HepG2 (cell line): ENCODE measurements at regions not wholly inside any gene's neighbourhood (a gene's known extent, or its start where the extent isn't known, plus 50 kb on each side); places are given as distances from the start of the nearest gene placed in this dataset.

Experiments
- ATAC-seq: fragments of 200-7000 bp; cut with Tn5 transposase; 3 replicates; pipeline ENCODE4 v1.9.1; 2020; ENCODE audit warnings: mild to moderate bottlenecking, moderate library complexity
- BruUV-seq: library from RNA; stranded (reverse); fragments of 400-500 nt; replicated peaks from 2 replicates; lab custom pipeline; 2021; lab: Mats Ljungman, UMichigan
- CTCF ChIA-PET: fragments of 300-600 bp; formaldehyde crosslinking; extraction: SDS; loops from one replicate; lab custom pipeline; 2021; ENCODE audit warnings: low total read pairs, inconsistent platforms, low intra/inter-chr PET ratio; lab: Yijun Ruan, JAX
- POLR2A ChIA-PET: fragments of 350-600 bp; sonication (Branson Sonifier 250); formaldehyde crosslinking; loops from one replicate; lab custom pipeline; 2020; ENCODE audit warnings: antibody characterized with exemption, inconsistent platforms; lab: Yijun Ruan, JAX
- DNase-seq: peaks from one replicate; pipeline ENCODE4 v3.0.0-alpha.2; 2015; ENCODE audit warnings: low spot score
- FAIRE-seq: peaks from 3 replicates; lab custom pipeline; 2011; peaks lifted over from hg19 to GRCh38; lab: Jason Lieb, UNC
- H2AFZ ChIP-seq: one replicate; pipeline ENCODE4 v1.6.1; 2011; ENCODE audit warnings: low read length, inconsistent platforms
- H3K27ac ChIP-seq: fragments of 300-600 bp; 3 replicates; pipeline ENCODE4 v1.8.0; 2011; ENCODE audit warnings: mixed run types, mild to moderate bottlenecking, mixed read lengths, low read length, inconsistent platforms; ENCODE audit not compliant: insufficient read depth; ENCODE audit errors: extremely low read length
- H3K27me3 ChIP-seq, 2 experiments: fragments of 200-600 bp in 1 of 2; 2 replicates in 1 of 2; 3 replicates in 1 of 2; pipeline versions ENCODE4 v1.6.0 to v1.8.0; 2011; ENCODE audit warnings: low read length in 2 of 2, mild to moderate bottlenecking in 2 of 2, moderate library complexity in 2 of 2, inconsistent platforms in 1 of 2; ENCODE audit not compliant: insufficient read depth in 2 of 2, control insufficient read depth in 1 of 2
- H3K36me3 ChIP-seq, 2 experiments: fragments of 200-600 bp in 1 of 2; replicated peaks in 1 of 2; 2 replicates in 1 of 2; 3 replicates in 1 of 2; pipeline versions ENCODE4 v1.5.1 to v1.8.0; 2011; ENCODE audit warnings: low read length in 2 of 2, inconsistent platforms in 1 of 2; ENCODE audit not compliant: insufficient read depth in 2 of 2, control insufficient read depth in 1 of 2
- H3K4me1 ChIP-seq: 2 replicates; pipeline ENCODE4 v1.5.1; 2012; ENCODE audit warnings: low read length, inconsistent platforms; ENCODE audit not compliant: insufficient read depth
- H3K4me2 ChIP-seq: 2 replicates; pipeline ENCODE4 v1.6.0; 2011; ENCODE audit warnings: low read depth, low read length, inconsistent platforms
- H3K4me3 ChIP-seq, 3 experiments: fragments of 200-600 bp in 1 of 3; sonication (generic), shearing (Covaris generic) in 1 of 3; replicated peaks in 1 of 3; 2 replicates each; pipeline ENCODE4 v1.5.1; 2011 to 2016; ENCODE audit warnings: low read length in 3 of 3, inconsistent platforms in 2 of 3, low read depth in 2 of 3, mild to moderate bottlenecking in 2 of 3, control low read depth in 1 of 3, mixed read lengths in 1 of 3; ENCODE audit not compliant: insufficient read depth in 1 of 3
- H3K79me2 ChIP-seq: one replicate; pipeline ENCODE4 v1.6.1; 2011; ENCODE audit warnings: low read length, inconsistent platforms; ENCODE audit not compliant: insufficient read depth
- H3K9ac ChIP-seq: 2 replicates; pipeline ENCODE4 v1.6.0; 2011; ENCODE audit warnings: mild to moderate bottlenecking, low read depth, low read length, inconsistent platforms; ENCODE audit not compliant: insufficient read depth
- H3K9me3 ChIP-seq: 2 replicates; pipeline ENCODE4 v1.5.1; 2012; ENCODE audit warnings: mild to moderate bottlenecking, low read length
- H4K20me1 ChIP-seq: 2 replicates; pipeline ENCODE4 v1.6.0; 2011; ENCODE audit warnings: inconsistent platforms, mild to moderate bottlenecking, low read length, moderate library complexity; ENCODE audit not compliant: insufficient read depth
- BHLHE40 ChIP-seq: IDR thresholded peaks from 2 replicates; pipeline ENCODE4 v1.6.1; 2011; ENCODE audit warnings: low read length, improper control_type of control experiment
- CBX1 ChIP-seq: IDR thresholded peaks from one replicate; pipeline ENCODE4 v1.6.1; 2016; ENCODE audit warnings: antibody characterized with exemption, low read depth
- EHMT2 ChIP-seq: fragments of 200-600 bp; sonication (generic); IDR thresholded peaks from 2 replicates; pipeline ENCODE4 v1.7.0; 2017; ENCODE audit warnings: antibody characterized with exemption, low read depth, low read length, borderline replicate concordance
- HMGXB3 ChIP-seq: sonication (generic); formaldehyde crosslinking; IDR thresholded peaks from 2 replicates; pipeline ENCODE4 v1.4.0; 2020; ENCODE audit warnings: missing genetic modification reagents, borderline replicate concordance
- KDM4B ChIP-seq: sonication (generic); formaldehyde crosslinking; IDR thresholded peaks from 2 replicates; pipeline ENCODE4 v1.4.0; 2020; ENCODE audit warnings: missing genetic modification reagents
- PHF5A ChIP-seq: IDR thresholded peaks from one replicate; pipeline ENCODE4 v1.6.1; 2018; ENCODE audit warnings: low read depth, missing genetic modification reagents; ENCODE audit not compliant: unreplicated experiment
- RFX3 ChIP-seq: IDR thresholded peaks from 2 replicates; pipeline ENCODE4 v1.6.1; 2016; ENCODE audit warnings: missing biosample characterization, missing genetic modification reagents
- ZBTB2 ChIP-seq: sonication (generic); formaldehyde crosslinking; IDR thresholded peaks from 2 replicates; pipeline ENCODE4 v1.8.0; 2022; ENCODE audit warnings: low read depth, missing genetic modification reagents
- ZIK1 ChIP-seq: sonication (generic); formaldehyde crosslinking; IDR thresholded peaks from 2 replicates; pipeline ENCODE4 v1.5.0; 2020; ENCODE audit warnings: mild to moderate bottlenecking, low read depth, missing genetic modification reagents, borderline replicate concordance
- ZNF75D ChIP-seq: sonication (generic); formaldehyde crosslinking; IDR thresholded peaks from 2 replicates; pipeline ENCODE4 v1.8.1; 2023; ENCODE audit warnings: missing genetic modification reagents, mild to moderate bottlenecking, borderline replicate concordance
- ZNF816 ChIP-seq: sonication (generic); formaldehyde crosslinking; IDR thresholded peaks from 2 replicates; pipeline ENCODE4 v1.8.0; 2022; ENCODE audit warnings: missing genetic modification reagents, mild to moderate bottlenecking, borderline replicate concordance
- WGBS: methylation state at CpG from one replicate; pipeline ENCODE4 v1.1.6; 2017; ENCODE audit warnings: low lambda C conversion rate; 5-methylcytosine and 5-hydroxymethylcytosine counted together
- in situ Hi-C: cut with HindIII; loops from 2 replicates; pipeline ENCODE4 v1.10.0; 2017; ENCODE audit warnings: low pct_unique_long_range_greater_than_20kb; ENCODE audit not compliant: extremely low pct_ligation_motif_present
- intact Hi-C: fragments of 100-400 bp; cut with micrococcal nuclease; formaldehyde crosslinking; loops from one replicate; pipeline ENCODE4 v1.10.0; 2022; ENCODE audit not compliant: unreplicated experiment
- TF ChIP-seq, protein P1 (sequence below): sonication (generic); formaldehyde crosslinking; IDR thresholded peaks from 2 replicates; pipeline ENCODE4 v1.5.1; 2020; ENCODE audit warnings: missing genetic modification reagents, mild to moderate bottlenecking, borderline replicate concordance
- TF ChIP-seq, protein P2 (sequence below): sonication (generic); formaldehyde crosslinking; conservative IDR thresholded peaks from 2 replicates; pipeline ENCODE4 v1.5.0; 2020; ENCODE audit warnings: missing genetic modification reagents

- no peak overlapping the region for H3K4me3 ChIP-seq
- no peak for ATAC-seq
- peaks cover 13% of the 10 kb centered on the region for H3K9me3 ChIP-seq
- H3K4me1 ChIP-seq: no peaks in the 10 kb centered on the region
- H3K27ac ChIP-seq: no peak overlapping the region
- no peak for DNase-seq
- in situ Hi-C loops: no loop called here
- H3K4me2 ChIP-seq: no peak overlapping the region
- H3K36me3 ChIP-seq: no peaks in the 10 kb centered on the region
- intact Hi-C loops: no loop called here
- no peak overlapping the region for H3K9ac ChIP-seq
- no peak overlapping the region for H2AFZ ChIP-seq
- POLR2A ChIA-PET: no interaction called here
- H3K27me3 ChIP-seq: no peaks in the 10 kb centered on the region
- no peak for FAIRE-seq
- no peaks in the 10 kb centered on the region for H4K20me1 ChIP-seq
- 15% methylated on average over 7 of the region's 9 CpGs for WGBS
- no TSS peak for BruUV-seq
- no peak for TF ChIP-seq ZBTB2
- TF ChIP-seq ZNF75D: no peak
- TF ChIP-seq RFX3: no peak
- TF ChIP-seq CBX1: no peak
- no peak for TF ChIP-seq ZNF816
- TF ChIP-seq, protein P1, sequence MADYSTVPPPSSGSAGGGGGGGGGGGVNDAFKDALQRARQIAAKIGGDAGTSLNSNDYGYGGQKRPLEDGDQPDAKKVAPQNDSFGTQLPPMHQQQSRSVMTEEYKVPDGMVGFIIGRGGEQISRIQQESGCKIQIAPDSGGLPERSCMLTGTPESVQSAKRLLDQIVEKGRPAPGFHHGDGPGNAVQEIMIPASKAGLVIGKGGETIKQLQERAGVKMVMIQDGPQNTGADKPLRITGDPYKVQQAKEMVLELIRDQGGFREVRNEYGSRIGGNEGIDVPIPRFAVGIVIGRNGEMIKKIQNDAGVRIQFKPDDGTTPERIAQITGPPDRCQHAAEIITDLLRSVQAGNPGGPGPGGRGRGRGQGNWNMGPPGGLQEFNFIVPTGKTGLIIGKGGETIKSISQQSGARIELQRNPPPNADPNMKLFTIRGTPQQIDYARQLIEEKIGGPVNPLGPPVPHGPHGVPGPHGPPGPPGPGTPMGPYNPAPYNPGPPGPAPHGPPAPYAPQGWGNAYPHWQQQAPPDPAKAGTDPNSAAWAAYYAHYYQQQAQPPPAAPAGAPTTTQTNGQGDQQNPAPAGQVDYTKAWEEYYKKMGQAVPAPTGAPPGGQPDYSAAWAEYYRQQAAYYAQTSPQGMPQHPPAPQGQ (CRISPR knock-in tag): no peak
- no peak for TF ChIP-seq EHMT2
- no peak for TF ChIP-seq PHF5A (CRISPR knock-in tag)
- TF ChIP-seq ZIK1 (CRISPR knock-in tag): no peak
- TF ChIP-seq KDM4B (CRISPR knock-in tag): no peak
- TF ChIP-seq HMGXB3: no peak
- TF ChIP-seq, protein P2, sequence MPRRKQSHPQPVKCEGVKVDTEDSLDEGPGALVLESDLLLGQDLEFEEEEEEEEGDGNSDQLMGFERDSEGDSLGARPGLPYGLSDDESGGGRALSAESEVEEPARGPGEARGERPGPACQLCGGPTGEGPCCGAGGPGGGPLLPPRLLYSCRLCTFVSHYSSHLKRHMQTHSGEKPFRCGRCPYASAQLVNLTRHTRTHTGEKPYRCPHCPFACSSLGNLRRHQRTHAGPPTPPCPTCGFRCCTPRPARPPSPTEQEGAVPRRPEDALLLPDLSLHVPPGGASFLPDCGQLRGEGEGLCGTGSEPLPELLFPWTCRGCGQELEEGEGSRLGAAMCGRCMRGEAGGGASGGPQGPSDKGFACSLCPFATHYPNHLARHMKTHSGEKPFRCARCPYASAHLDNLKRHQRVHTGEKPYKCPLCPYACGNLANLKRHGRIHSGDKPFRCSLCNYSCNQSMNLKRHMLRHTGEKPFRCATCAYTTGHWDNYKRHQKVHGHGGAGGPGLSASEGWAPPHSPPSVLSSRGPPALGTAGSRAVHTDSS (CRISPR knock-in tag): no peak
- TF ChIP-seq BHLHE40: no peak
- H3K79me2 ChIP-seq: no peaks in the 10 kb centered on the region
- CTCF ChIA-PET: no interaction called here
These were observed 383.4 kb upstream of the ADARB2 start for GRCh38 chr10:2120746-2121145.
